Activated B cell treated with CpG ODN at 0.5 μM for 24 hours (primary cell): ENCODE measurements at regions not wholly inside any gene's neighbourhood (a gene's known extent, or its start where the extent isn't known, plus 50 kb on each side); places are given as distances from the start of the nearest gene placed in this dataset.

ENCODE experiments used
- ATAC-seq: fragments of 200-7000 bp; cut with Tn5 transposase; one replicate; pipeline ENCODE4 v1.10.0; 2021; ENCODE audit warnings: low read depth, mild to moderate bottlenecking, moderate library complexity
- CTCF ChIA-PET: fragments of 350-600 bp; sonication (Branson Sonifier 250); formaldehyde crosslinking; loops from one replicate; lab custom pipeline; 2021; ENCODE audit warnings: antibody characterized with exemption; lab: Charles Lee
- POLR2A ChIA-PET: fragments of 350-600 bp; sonication (Branson Sonifier 250); formaldehyde crosslinking; loops from one replicate; lab custom pipeline; 2021; ENCODE audit warnings: antibody characterized with exemption; lab: Charles Lee
- DNase-seq: peaks from one replicate; pipeline ENCODE4 v3.0.0; 2022
- H3K27ac Mint-ChIP-seq: one replicate; pipeline ENCODE4 v1.8.0; 2020; ENCODE audit warnings: mixed read lengths
- H3K27me3 Mint-ChIP-seq: one replicate; pipeline ENCODE4 v1.8.0; 2021; ENCODE audit warnings: mixed read lengths
- H3K36me3 Mint-ChIP-seq: one replicate; pipeline ENCODE4 v1.8.0; 2021; ENCODE audit warnings: low read depth, mixed read lengths
- H3K4me1 Mint-ChIP-seq: one replicate; pipeline ENCODE4 v1.8.0; 2021; ENCODE audit warnings: mixed read lengths
- H3K4me3 Mint-ChIP-seq: one replicate; pipeline ENCODE4 v1.8.0; 2020; ENCODE audit warnings: mild to moderate bottlenecking, mixed read lengths
- H3K9me3 Mint-ChIP-seq: one replicate; pipeline ENCODE4 v1.8.0; 2020; ENCODE audit warnings: mixed read lengths
- CTCF ChIP-seq: fragments of 200-600 bp; IDR thresholded peaks from one replicate; pipeline ENCODE4 v1.8.0; 2022; ENCODE audit warnings: antibody characterized with exemption, mild to moderate bottlenecking
- intact Hi-C: fragments of 100-400 bp; cut with micrococcal nuclease; formaldehyde crosslinking; loops from one replicate; pipeline ENCODE4 v1.15.1; 2024

- ATAC-seq (no peak), DNase-seq (no peak)
- intact Hi-C loops: no loop called here
- no peaks in the 10 kb centered on the region for H3K9me3 Mint-ChIP-seq
- CTCF ChIA-PET: no interaction called here
- H3K36me3 Mint-ChIP-seq: no peaks in the 10 kb centered on the region
- H3K27me3 Mint-ChIP-seq: peaks cover 3% of the 10 kb centered on the region
- H3K4me1 Mint-ChIP-seq: no peaks in the 10 kb centered on the region
- H3K4me3 Mint-ChIP-seq: no peak overlapping the region
- no peak for TF ChIP-seq CTCF
- POLR2A ChIA-PET: no interaction called here
- no peak overlapping the region for H3K27ac Mint-ChIP-seq
These were observed 71.9 kb upstream of the OLFM1 start for GRCh38 chr9:135015565-135015964.

- Mint-ChIP-seq H3K9me3 (no peaks in the 10 kb centered on the region), H3K27ac (no peak overlapping the region), H3K27me3 (peaks cover 3% of the 10 kb centered on the region), H3K4me3 (no peak overlapping the region), H3K36me3 (no peaks in the 10 kb centered on the region), H3K4me1 (no peaks in the 10 kb centered on the region)
- no peak for TF ChIP-seq CTCF
- ChIA-PET CTCF (no interaction called here), POLR2A (no interaction called here)
- DNase-seq (no peak), ATAC-seq (no peak)
- intact Hi-C loops: no loop called here
These were observed 71.3 kb upstream of the OLFM1 start for GRCh38 chr9:135016037-135016640.

- intact Hi-C loops: no loop called here
- Mint-ChIP-seq H3K4me1 (no peaks in the 10 kb centered on the region), H3K27me3 (peaks cover 3% of the 10 kb centered on the region), H3K9me3 (no peaks in the 10 kb centered on the region), H3K36me3 (no peaks in the 10 kb centered on the region), H3K4me3 (no peak overlapping the region), H3K27ac (no peak overlapping the region)
- ATAC-seq: no peak
- no peak for DNase-seq
- TF ChIP-seq CTCF: no peak
- POLR2A ChIA-PET: no interaction called here
- CTCF ChIA-PET: no interaction called here
These were observed 70.6 kb upstream of the OLFM1 start for GRCh38 chr9:135016876-135017275.

GRCh38 chr9:135017899-135018298, 69.6 kb upstream of the OLFM1 start:
- H3K27me3 Mint-ChIP-seq: peaks cover 3% of the 10 kb centered on the region
- H3K36me3 Mint-ChIP-seq: no peaks in the 10 kb centered on the region
- ATAC-seq (no peak), DNase-seq (no peak)
- no peak overlapping the region for H3K4me3 Mint-ChIP-seq
- no peak for TF ChIP-seq CTCF
- intact Hi-C loops: no loop called here
- no peaks in the 10 kb centered on the region for H3K9me3 Mint-ChIP-seq
- H3K4me1 Mint-ChIP-seq: no peaks in the 10 kb centered on the region
- POLR2A ChIA-PET: interaction anchor here (0.6 kb wide), 1 partner anchor 338 kb away, joined by 3 read pairs; no protein-coding TSS in a partner anchor
- H3K27ac Mint-ChIP-seq: no peak overlapping the region
- CTCF ChIA-PET: no interaction called here

GRCh38 chr9:135018306-135018915, 69.1 kb upstream of the OLFM1 start:
- ChIA-PET POLR2A (interaction anchor here (0.6 kb wide), 1 partner anchor 338 kb away, joined by 3 read pairs; no protein-coding TSS in a partner anchor), CTCF (no interaction called here)
- TF ChIP-seq CTCF: no peak
- DNase-seq (no peak), ATAC-seq (no peak)
- intact Hi-C loops: no loop called here
- H3K4me3 Mint-ChIP-seq: no peak overlapping the region
- H3K4me1 Mint-ChIP-seq: no peaks in the 10 kb centered on the region
- no peaks in the 10 kb centered on the region for H3K9me3 Mint-ChIP-seq
- H3K27me3 Mint-ChIP-seq: peaks cover 3% of the 10 kb centered on the region
- H3K27ac Mint-ChIP-seq: no peak overlapping the region
- no peaks in the 10 kb centered on the region for H3K36me3 Mint-ChIP-seq
